Peyer's patch (tissue), 4 donors: ENCODE measurements at regions not wholly inside any gene's neighbourhood (a gene's known extent, or its start where the extent isn't known, plus 50 kb on each side); places are given as distances from the start of the nearest gene placed in this dataset.

Experiments
- CTCF ChIP-seq, 6 experiments: fragments of 450-650 bp in 4 of 6; fragments of 200-600 bp in 2 of 6; sonication (generic) in 1 of 6; IDR thresholded peaks; one replicate each; pipeline ENCODE4 v1.5.1; 2017 to 2019; ENCODE audit warnings: antibody characterized with exemption in 6 of 6, mild to moderate bottlenecking in 3 of 6, moderate library complexity in 1 of 6
- POLR2A ChIP-seq, 2 donors: fragments of 450-650 bp; IDR thresholded peaks; one replicate each; pipeline ENCODE4 v1.5.1; 2017; ENCODE audit warnings: antibody characterized with exemption in 2 of 2, mild to moderate bottlenecking in 2 of 2, moderate library complexity in 2 of 2

GRCh38 chr7:8885480-8886000 lies 452.1 kb downstream of the NXPH1 start:
- TF ChIP-seq CTCF (IDR thresholded peaks at IDR 0.05) (no peak), POLR2A (IDR thresholded peaks at IDR 0.05) (no peak)
